Ishikawa (cell line): ENCODE measurements at regions not wholly inside any gene's neighbourhood (a gene's known extent, or its start where the extent isn't known, plus 50 kb on each side); places are given as distances from the start of the nearest gene placed in this dataset.

ENCODE experiments used
- CEBPB ChIP-seq: IDR thresholded peaks from 2 replicates; pipeline ENCODE4 v1.6.1; 2012
- CREB1 ChIP-seq: IDR thresholded peaks from 2 replicates; pipeline ENCODE4 v1.6.1; 2012; ENCODE audit warnings: low read depth
- EGR1 ChIP-seq: IDR thresholded peaks from 2 replicates; pipeline ENCODE4 v1.6.1; 2012
- EP300 ChIP-seq: IDR thresholded peaks from 2 replicates; pipeline ENCODE4 v1.6.1; 2012; ENCODE audit warnings: borderline replicate concordance
- FOXM1 ChIP-seq: IDR thresholded peaks from 2 replicates; pipeline ENCODE4 v1.6.1; 2012; ENCODE audit warnings: low read depth, borderline replicate concordance
- MAX ChIP-seq: IDR thresholded peaks from 2 replicates; pipeline ENCODE4 v1.6.1; 2012
- NFIC ChIP-seq: IDR thresholded peaks from 2 replicates; pipeline ENCODE4 v1.6.1; 2012
- RAD21 ChIP-seq: IDR thresholded peaks from 2 replicates; pipeline ENCODE4 v1.6.1; 2012; ENCODE audit warnings: low read depth
- REST ChIP-seq: IDR thresholded peaks from 2 replicates; pipeline ENCODE4 v1.6.1; 2012; ENCODE audit warnings: low read depth, mild to moderate bottlenecking
- TAF1 ChIP-seq: IDR thresholded peaks from 2 replicates; pipeline ENCODE4 v1.6.1; 2012; ENCODE audit warnings: low read depth, mild to moderate bottlenecking
- TCF12 ChIP-seq: IDR thresholded peaks from 2 replicates; pipeline ENCODE4 v1.6.1; 2012; ENCODE audit warnings: low read depth
- TEAD4 ChIP-seq: IDR thresholded peaks from 2 replicates; pipeline ENCODE4 v1.6.1; 2012
- USF1 ChIP-seq: IDR thresholded peaks from 2 replicates; pipeline ENCODE4 v1.6.1; 2012
- YY1 ChIP-seq: IDR thresholded peaks from 2 replicates; pipeline ENCODE4 v1.6.1; 2012; ENCODE audit warnings: low read depth
- ZBTB7A ChIP-seq: IDR thresholded peaks from 2 replicates; pipeline ENCODE4 v1.6.1; 2012; ENCODE audit warnings: low read depth

- TF ChIP-seq YY1: no peak
- TF ChIP-seq RAD21: no peak
- TF ChIP-seq FOXM1: no peak
- TF ChIP-seq CEBPB: no peak
- TF ChIP-seq USF1: no peak
- no peak for TF ChIP-seq TCF12
- TF ChIP-seq NFIC: no peak
- TF ChIP-seq EP300: no peak
- TF ChIP-seq EGR1: no peak
- TF ChIP-seq REST: no peak
- no peak for TF ChIP-seq CREB1
- no peak for TF ChIP-seq ZBTB7A
- TF ChIP-seq TEAD4: no peak
- no peak for TF ChIP-seq TAF1
- TF ChIP-seq MAX: no peak
These were observed 221.1 kb downstream of the C1D start for GRCh38 chr2:67841711-67842110.

GRCh38 chr2:67842375-67842959 is 220.3 kb downstream of the C1D start:
- TF ChIP-seq MAX (no peak), FOXM1 (no peak), USF1 (no peak)

GRCh38 chr2:67844024-67844540 is 218.7 kb downstream of the C1D start:
- TF ChIP-seq USF1: no peak
- TF ChIP-seq CREB1: no peak
- no peak for TF ChIP-seq ZBTB7A
- no peak for TF ChIP-seq NFIC
- TF ChIP-seq MAX: no peak
- TF ChIP-seq TAF1: no peak
- no peak for TF ChIP-seq REST
- TF ChIP-seq TCF12: no peak
- TF ChIP-seq EGR1: no peak
- TF ChIP-seq CEBPB: no peak
- no peak for TF ChIP-seq FOXM1

GRCh38 chr2:67845621-67846369 is 217.0 kb downstream of the C1D start:
- TF ChIP-seq CREB1: no peak
- no peak for TF ChIP-seq TAF1
- TF ChIP-seq USF1: no peak
- TF ChIP-seq TEAD4: no peak
- no peak for TF ChIP-seq YY1
- no peak for TF ChIP-seq REST
- TF ChIP-seq CEBPB: no peak
- no peak for TF ChIP-seq EGR1
- no peak for TF ChIP-seq EP300
- no peak for TF ChIP-seq FOXM1
- TF ChIP-seq NFIC: no peak
- TF ChIP-seq RAD21: no peak
- TF ChIP-seq TCF12: no peak
- TF ChIP-seq ZBTB7A: no peak
- no peak for TF ChIP-seq MAX
